Gastroesophageal sphincter (tissue), 4 donors: ENCODE measurements at regions not wholly inside any gene's neighbourhood (a gene's known extent, or its start where the extent isn't known, plus 50 kb on each side); places are given as distances from the start of the nearest gene placed in this dataset.

Source experiments
- ATAC-seq: fragments of 150-250 bp; one replicate; pipeline ENCODE4 v1.9.1; 2016; ENCODE audit warnings: mild to moderate bottlenecking, moderate library complexity
- H3K27ac ChIP-seq, 4 donors: fragments of 200-600 bp; sonication (generic) in 3 of 4; 1 replicate in 3 of 4; 2 replicates in 1 of 4; pipeline ENCODE4 v1.5.1; 2016 to 2019
- H3K27me3 ChIP-seq: fragments of 200-600 bp; sonication (generic); one replicate; pipeline ENCODE4 v1.5.1; 2019
- H3K36me3 ChIP-seq, 2 donors: fragments of 200-600 bp; sonication (generic); one replicate each; pipeline ENCODE4 v1.5.1; 2019; ENCODE audit warnings: control low read depth in 1 of 2
- H3K4me1 ChIP-seq, 3 donors: fragments of 200-600 bp; sonication (generic); 1 replicate in 2 of 3; 2 replicates in 1 of 3; pipeline ENCODE4 v1.5.1; 2016 to 2019; ENCODE audit warnings: control low read depth in 2 of 3
- H3K4me3 ChIP-seq, 2 donors: fragments of 200-600 bp; sonication (generic); one replicate each; pipeline ENCODE4 v1.5.1; 2019; ENCODE audit warnings: mild to moderate bottlenecking in 1 of 2, moderate library complexity in 1 of 2
- H3K9me3 ChIP-seq, 3 donors: fragments of 200-600 bp; sonication (generic); one replicate each; pipeline ENCODE4 v1.5.1; 2017 to 2019; ENCODE audit warnings: control low read depth in 2 of 3
- CTCF ChIP-seq, 4 experiments: fragments of 200-600 bp in 2 of 4; fragments of 450-650 bp in 2 of 4; sonication (generic) in 1 of 4; IDR thresholded peaks; one replicate each; pipeline ENCODE4 v1.5.1; 2017 to 2019; ENCODE audit warnings: antibody characterized with exemption in 4 of 4, mild to moderate bottlenecking in 2 of 4, moderate library complexity in 2 of 4
- EP300 ChIP-seq: sonication (generic); formaldehyde crosslinking; IDR thresholded peaks from one replicate; pipeline ENCODE4 v1.6.1; 2017; ENCODE audit warnings: antibody characterized with exemption, mild to moderate bottlenecking
- POLR2A ChIP-seq, 2 donors: fragments of 450-650 bp; IDR thresholded peaks; one replicate each; pipeline ENCODE4 v1.6.1; 2017; ENCODE audit warnings: antibody characterized with exemption in 2 of 2, mild to moderate bottlenecking in 2 of 2, moderate library complexity in 1 of 2
- POLR2AphosphoS5 ChIP-seq: sonication (generic); formaldehyde crosslinking; IDR thresholded peaks from one replicate; pipeline ENCODE4 v1.6.1; 2017; ENCODE audit warnings: antibody characterized with exemption
- WGBS, 2 donors: methylation state at CpG; one replicate each; pipeline ENCODE4 v1.1.5; 2018; ENCODE audit warnings: low coverage in 1 of 2; 5-methylcytosine and 5-hydroxymethylcytosine counted together

GRCh38 chr16:35639233-35640205 lies 2180.1 kb downstream of the TP53TG3F start:
- no peaks in the 10 kb centered on the region for H3K27me3 ChIP-seq
- H3K27ac ChIP-seq, result no peak overlapping the region
- no peaks in the 10 kb centered on the region for H3K4me1 ChIP-seq
- 7 to 47% methylated on average over 1 to 2 of the region's 3 CpGs for WGBS, 2 donors
- peaks cover 0 to 9% (median 0%) of the 10 kb centered on the region in 3 donors for H3K9me3 ChIP-seq
- no peaks in the 10 kb centered on the region for H3K36me3 ChIP-seq
- TF ChIP-seq EP300, result no peak
- no peak for TF ChIP-seq POLR2A (IDR thresholded peaks at IDR 0.05)
- no peak for TF ChIP-seq CTCF (IDR thresholded peaks at IDR 0.05)
- TF ChIP-seq POLR2AphosphoS5, result no peak
- ATAC-seq, result no peak
- no peak overlapping the region for H3K4me3 ChIP-seq

- ATAC-seq, result no peak
- no peak overlapping the region for H3K27ac ChIP-seq
- no peak overlapping the region for H3K4me3 ChIP-seq
- H3K36me3 ChIP-seq, result no peaks in the 10 kb centered on the region
- H3K9me3 ChIP-seq, result peaks cover 0 to 9% (median 0%) of the 10 kb centered on the region in 3 donors
- H3K4me1 ChIP-seq, result no peaks in the 10 kb centered on the region
- H3K27me3 ChIP-seq, result no peaks in the 10 kb centered on the region
- TF ChIP-seq EP300, result no peak
- TF ChIP-seq CTCF (IDR thresholded peaks at IDR 0.05), result no peak
- TF ChIP-seq POLR2A (IDR thresholded peaks at IDR 0.05), result no peak
- no peak for TF ChIP-seq POLR2AphosphoS5
- WGBS, 2 donors, result 60% methylated on average over 1 of the region's 4 CpGs; no CpG with 5 or more reads in 1 of the 2 donors
These were observed 2183.0 kb downstream of the TP53TG3F start for GRCh38 chr16:35642322-35642835.

- H3K4me1 ChIP-seq, result no peaks in the 10 kb centered on the region
- no peak for ATAC-seq
- 50 to 78% methylated on average over 1 of the region's 1 CpG for WGBS, 2 donors
- H3K36me3 ChIP-seq, result no peaks in the 10 kb centered on the region
- H3K27me3 ChIP-seq, result no peaks in the 10 kb centered on the region
- H3K4me3 ChIP-seq, result no peak overlapping the region
- no peak for TF ChIP-seq CTCF (IDR thresholded peaks at IDR 0.05)
- H3K9me3 ChIP-seq, result no peaks in the 10 kb centered on the region
- no peak overlapping the region for H3K27ac ChIP-seq
These were observed 2192.4 kb downstream of the TP53TG3F start for GRCh38 chr16:35651841-35652240.

GRCh38 chr16:35664091-35664693 lies 2204.8 kb downstream of the TP53TG3F start:
- Histone ChIP-seq H3K36me3 (no peaks in the 10 kb centered on the region), H3K27ac (no peak overlapping the region), H3K9me3 (peaks cover 0 to 13% (median 0%) of the 10 kb centered on the region in 3 donors), H3K27me3 (no peaks in the 10 kb centered on the region), H3K4me3 (no peak overlapping the region), H3K4me1 (no peaks in the 10 kb centered on the region)
- ATAC-seq, result no peak
- TF ChIP-seq CTCF (IDR thresholded peaks at IDR 0.05), result no peak
- TF ChIP-seq EP300, result no peak
- no CpG with 5 or more reads among the region's 3 CpGs for WGBS, 2 donors
